ENCODE measurements at regions not wholly inside any gene's neighbourhood (a gene's known extent, or its start where the extent isn't known, plus 50 kb on each side); places are given as distances from the start of the nearest gene placed in this dataset.
"Not testable (repeated sequence)": the region's sequence is repeated elsewhere in the genome, so short reads cannot be mapped to it uniquely, and the experiment has no call there.

GRCh38 chr12:67488349-67488748 lies 160.2 kb upstream of the DYRK2 start:
- intact Hi-C loops (cut with micrococcal nuclease): not testable (repeated sequence)

GRCh38 chr12:67489007-67489406 lies 159.5 kb upstream of the DYRK2 start:
- intact Hi-C loops (cut with micrococcal nuclease): no loop called here

GRCh38 chr12:67496581-67496980 lies 152.0 kb upstream of the DYRK2 start:
- intact Hi-C loops (cut with micrococcal nuclease): no loop called here

GRCh38 chr12:67498991-67499390 lies 149.6 kb upstream of the DYRK2 start:
- intact Hi-C loops (cut with micrococcal nuclease): no loop called here

GRCh38 chr12:67501362-67501761 lies 147.2 kb upstream of the DYRK2 start:
- intact Hi-C loops (cut with micrococcal nuclease): no loop called here

GRCh38 chr12:67504026-67504425 lies 144.5 kb upstream of the DYRK2 start:
- intact Hi-C loops (cut with micrococcal nuclease): no loop called here

- intact Hi-C loops (cut with micrococcal nuclease): no loop called here
These were observed 141.8 kb upstream of the DYRK2 start for GRCh38 chr12:67506739-67507138.

GRCh38 chr12:67508830-67509229 lies 139.7 kb upstream of the DYRK2 start:
- intact Hi-C loops (cut with micrococcal nuclease): no loop called here

GRCh38 chr12:67509666-67510386 lies 138.7 kb upstream of the DYRK2 start:
- intact Hi-C loops (cut with micrococcal nuclease): no loop called here

GRCh38 chr12:67512061-67512460 lies 136.5 kb upstream of the DYRK2 start:
- intact Hi-C loops (cut with micrococcal nuclease): no loop called here

- intact Hi-C loops (cut with micrococcal nuclease): loop anchor here (2.0 kb wide), 2 partner anchors 30 to 66 kb away; no protein-coding TSS in a partner anchor
These were observed 134.0 kb upstream of the DYRK2 start for GRCh38 chr12:67514502-67514901.

- intact Hi-C loops (cut with micrococcal nuclease): loop anchor here (1.0 to 2.0 kb wide), 7 partner anchors 31 to 182 kb away; no protein-coding TSS in a partner anchor
These were observed 132.7 kb upstream of the DYRK2 start for GRCh38 chr12:67515679-67516340.

GRCh38 chr12:67517181-67517887 lies 131.2 kb upstream of the DYRK2 start:
- intact Hi-C loops (cut with micrococcal nuclease): no loop called here

GRCh38 chr12:67519484-67520433 lies 128.8 kb upstream of the DYRK2 start:
- intact Hi-C loops (cut with micrococcal nuclease): no loop called here

GRCh38 chr12:67520606-67521005 lies 127.9 kb upstream of the DYRK2 start:
- intact Hi-C loops (cut with micrococcal nuclease): no loop called here

GRCh38 chr12:67522222-67522621 lies 126.3 kb upstream of the DYRK2 start:
- intact Hi-C loops (cut with micrococcal nuclease): no loop called here

GRCh38 chr12:67523538-67523937 lies 125.0 kb upstream of the DYRK2 start:
- intact Hi-C loops (cut with micrococcal nuclease): no loop called here

- intact Hi-C loops (cut with micrococcal nuclease): no loop called here
These were observed 123.5 kb upstream of the DYRK2 start for GRCh38 chr12:67524861-67525616.

- intact Hi-C loops (cut with micrococcal nuclease): no loop called here
These were observed 123.0 kb upstream of the DYRK2 start for GRCh38 chr12:67525617-67525884.

GRCh38 chr12:67526129-67526528 lies 122.4 kb upstream of the DYRK2 start:
- intact Hi-C loops (cut with micrococcal nuclease): no loop called here

GRCh38 chr12:67531051-67531450 lies 117.5 kb upstream of the DYRK2 start:
- intact Hi-C loops (cut with micrococcal nuclease): no loop called here

Data from T-helper 1 cell treated with Interleukin-12 subunit alpha and Interleukin-12 subunit beta and Interleukin-4 antibody, amounts not matched to agents 30 ng/mL and 1 ng/mL, for 36 hours (primary cell).